OCI-LY3 (cell line): ENCODE measurements at regions not wholly inside any gene's neighbourhood (a gene's known extent, or its start where the extent isn't known, plus 50 kb on each side); places are given as distances from the start of the nearest gene placed in this dataset.

ENCODE experiments used
- EZH2phosphoT487 ChIP-seq: fragments of 200-600 bp; shearing (Covaris generic); IDR thresholded peaks from 2 replicates; pipeline ENCODE4 v1.6.1; 2018; ENCODE audit warnings: antibody characterized with exemption, mixed run types, low read depth
- TF ChIP-seq, protein P1 (sequence below): fragments of 200-600, 300-600 bp; sonication (generic); IDR thresholded peaks from 2 replicates; pipeline ENCODE4 v1.5.1; 2014; ENCODE audit warnings: antibody characterized with exemption, low read length, low read depth

DNA sequence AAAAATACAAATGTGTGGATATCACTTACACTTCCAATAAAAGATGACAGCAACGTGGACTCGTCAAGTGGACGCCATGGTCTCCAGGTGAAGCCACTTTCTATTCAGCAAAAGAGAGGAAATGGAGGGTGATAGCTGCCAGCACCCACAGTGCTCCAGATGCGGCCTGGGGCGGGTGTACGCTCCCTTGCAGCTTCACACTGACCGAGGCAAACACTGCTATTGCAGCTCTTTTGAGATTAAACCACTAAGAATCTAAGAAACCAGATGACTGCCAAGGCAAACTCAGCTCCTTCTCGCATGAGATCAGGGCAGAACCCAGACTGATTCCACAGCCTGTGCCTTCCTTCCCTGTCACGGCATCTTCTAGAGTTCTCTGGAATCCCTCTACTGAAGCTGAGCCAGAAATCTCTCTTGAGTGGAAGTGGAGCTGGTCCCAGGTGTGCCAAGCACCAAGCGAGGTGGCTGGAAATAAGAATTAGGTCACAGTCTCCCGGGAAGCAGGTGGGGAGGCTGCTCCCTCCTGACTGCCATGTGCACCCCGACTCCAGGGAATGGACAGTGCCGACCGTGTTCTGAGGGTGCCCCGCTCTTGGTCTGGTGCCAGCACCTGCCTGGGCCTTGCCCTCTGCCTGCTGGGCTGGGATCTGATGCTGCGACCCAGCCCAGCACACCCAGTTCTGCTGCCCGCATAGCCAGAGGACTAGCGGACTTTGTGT is 90.1 kb upstream of the AFDN start:
- TF ChIP-seq, protein P1, sequence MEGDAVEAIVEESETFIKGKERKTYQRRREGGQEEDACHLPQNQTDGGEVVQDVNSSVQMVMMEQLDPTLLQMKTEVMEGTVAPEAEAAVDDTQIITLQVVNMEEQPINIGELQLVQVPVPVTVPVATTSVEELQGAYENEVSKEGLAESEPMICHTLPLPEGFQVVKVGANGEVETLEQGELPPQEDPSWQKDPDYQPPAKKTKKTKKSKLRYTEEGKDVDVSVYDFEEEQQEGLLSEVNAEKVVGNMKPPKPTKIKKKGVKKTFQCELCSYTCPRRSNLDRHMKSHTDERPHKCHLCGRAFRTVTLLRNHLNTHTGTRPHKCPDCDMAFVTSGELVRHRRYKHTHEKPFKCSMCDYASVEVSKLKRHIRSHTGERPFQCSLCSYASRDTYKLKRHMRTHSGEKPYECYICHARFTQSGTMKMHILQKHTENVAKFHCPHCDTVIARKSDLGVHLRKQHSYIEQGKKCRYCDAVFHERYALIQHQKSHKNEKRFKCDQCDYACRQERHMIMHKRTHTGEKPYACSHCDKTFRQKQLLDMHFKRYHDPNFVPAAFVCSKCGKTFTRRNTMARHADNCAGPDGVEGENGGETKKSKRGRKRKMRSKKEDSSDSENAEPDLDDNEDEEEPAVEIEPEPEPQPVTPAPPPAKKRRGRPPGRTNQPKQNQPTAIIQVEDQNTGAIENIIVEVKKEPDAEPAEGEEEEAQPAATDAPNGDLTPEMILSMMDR, result no peak
- TF ChIP-seq EZH2phosphoT487, result no peak
